Fibroblast of gingiva (primary cell): ENCODE measurements at regions not wholly inside any gene's neighbourhood (a gene's known extent, or its start where the extent isn't known, plus 50 kb on each side); places are given as distances from the start of the nearest gene placed in this dataset.
"Not testable (repeated sequence)": the region's sequence is repeated elsewhere in the genome, so short reads cannot be mapped to it uniquely, and the experiment has no call there.

ENCODE experiments used
- DNase-seq: peaks from one replicate; pipeline ENCODE4 v3.0.0-alpha.2; 2011; ENCODE audit warnings: low read depth

GRCh38 chr15:84152381-84152979, 83.1 kb upstream of the GOLGA6L4 start:
- not testable (repeated sequence) for DNase-seq

GRCh38 chr15:84153655-84154140, 81.9 kb upstream of the GOLGA6L4 start:
- not testable (repeated sequence) for DNase-seq

GRCh38 chr15:84154314-84154713, 81.3 kb upstream of the GOLGA6L4 start:
- not testable (repeated sequence) for DNase-seq

GRCh38 chr15:84154787-84155186, 80.8 kb upstream of the GOLGA6L4 start:
- not testable (repeated sequence) for DNase-seq

- not testable (repeated sequence) for DNase-seq
Observed at GRCh38 chr15:84155792-84156587, 79.6 kb upstream of the GOLGA6L4 start.

- DNase-seq: not testable (repeated sequence)
Observed at GRCh38 chr15:84156588-84156840, 79.1 kb upstream of the GOLGA6L4 start.

- DNase-seq: not testable (repeated sequence)
Observed at GRCh38 chr15:84157056-84157632, 78.4 kb upstream of the GOLGA6L4 start.

GRCh38 chr15:84157857-84158256, 77.7 kb upstream of the GOLGA6L4 start:
- not testable (repeated sequence) for DNase-seq

- not testable (repeated sequence) for DNase-seq
Observed at GRCh38 chr15:84159346-84160269, 76.0 kb upstream of the GOLGA6L4 start.

- not testable (repeated sequence) for DNase-seq
Observed at GRCh38 chr15:84164423-84165292, 70.9 kb upstream of the GOLGA6L4 start.

- DNase-seq: not testable (repeated sequence)
Observed at GRCh38 chr15:84170029-84170428, 65.5 kb upstream of the GOLGA6L4 start.

- not testable (repeated sequence) for DNase-seq
Observed at GRCh38 chr15:84173231-84173610, 62.4 kb upstream of the GOLGA6L4 start.
